ENCODE measurements at regions not wholly inside any gene's neighbourhood (a gene's known extent, or its start where the extent isn't known, plus 50 kb on each side); places are given as distances from the start of the nearest gene placed in this dataset.

DNA sequence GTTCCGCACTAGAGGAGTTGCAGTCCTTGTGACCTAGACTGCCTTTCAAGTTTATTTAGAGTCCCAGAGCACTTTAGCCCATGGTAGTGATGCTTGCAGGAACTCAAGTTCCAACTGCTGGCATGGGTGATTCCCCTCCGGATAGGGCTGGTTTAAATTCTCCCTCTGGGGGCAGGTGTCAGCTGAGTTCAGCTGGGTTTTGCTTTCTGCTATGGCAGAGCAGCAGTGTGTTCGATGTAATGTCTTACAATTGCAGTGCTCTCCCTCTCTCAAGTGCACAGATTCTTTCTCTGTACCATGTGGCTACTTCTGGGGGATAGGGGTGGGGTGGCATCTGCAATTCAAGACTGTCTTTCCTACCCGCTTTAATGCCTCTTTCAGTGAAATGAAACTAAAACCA is 164.8 kb upstream of the ZIC3 start:
- no peak overlapping the region for H3K27ac ChIP-seq (ENCODE audit: low read length, poor library complexity, severe bottlenecking)
- no peaks in the 10 kb centered on the region for H3K4me1 ChIP-seq (ENCODE audit: control insufficient read depth, insufficient read depth, low read depth, low read length)
- H3K18ac ChIP-seq (ENCODE audit: low read depth in 1 of 2, low read length in 2 of 2): no peak overlapping the region
- H4K91ac ChIP-seq (ENCODE audit: low read length): no peak overlapping the region
- no peak overlapping the region for H2AFZ ChIP-seq (ENCODE audit: low read depth, low read length)
- H3K4ac ChIP-seq (ENCODE audit: low read depth in 1 of 2, low read length in 2 of 2): no peak overlapping the region
- no peak overlapping the region for H3K14ac ChIP-seq (ENCODE audit: low read length in 2 of 2)
- no peak overlapping the region for H2BK15ac ChIP-seq (ENCODE audit: low read depth, poor library complexity, severe bottlenecking)
- H3K4me3 ChIP-seq (ENCODE audit: insufficient read depth in 1 of 2, low read depth in 1 of 2, low read length in 2 of 2): no peak overlapping the region
- H3K23ac ChIP-seq (ENCODE audit: low read length in 2 of 2): no peak overlapping the region
- no peak overlapping the region for H2BK12ac ChIP-seq (ENCODE audit: low read length in 2 of 2)
- no peaks in the 10 kb centered on the region for H3K36me3 ChIP-seq (ENCODE audit: control insufficient read depth in 1 of 2, insufficient read depth in 2 of 2, low read depth in 1 of 2, low read length in 2 of 2)
- no peak overlapping the region for H2BK120ac ChIP-seq (ENCODE audit: low read depth, low read length)
- DNase-seq: no peak
- H4K8ac ChIP-seq (ENCODE audit: low read length): no peak overlapping the region
- no peaks in the 10 kb centered on the region for H3K27me3 ChIP-seq (ENCODE audit: control insufficient read depth in 1 of 2, insufficient read depth in 1 of 2, low read length in 2 of 2)
- WGBS: 100% methylated on average over 1 of the region's 4 CpGs
- no peak overlapping the region for H2BK5ac ChIP-seq (ENCODE audit: low read depth, low read length, poor library complexity, severe bottlenecking)
- H3K79me1 ChIP-seq (replicated peaks; ENCODE audit: low read length, poor library complexity, severe bottlenecking): no peaks in the 10 kb centered on the region
- no peaks in the 10 kb centered on the region for H3K9me3 ChIP-seq (ENCODE audit: control insufficient read depth, low read length)
- no peak overlapping the region for H3K9ac ChIP-seq (ENCODE audit: low read length)
- no peak overlapping the region for H3K4me2 ChIP-seq (ENCODE audit: low read length, poor library complexity, severe bottlenecking)
- H2AK5ac ChIP-seq (ENCODE audit: low read length, severe bottlenecking): no peak overlapping the region

DNA sequence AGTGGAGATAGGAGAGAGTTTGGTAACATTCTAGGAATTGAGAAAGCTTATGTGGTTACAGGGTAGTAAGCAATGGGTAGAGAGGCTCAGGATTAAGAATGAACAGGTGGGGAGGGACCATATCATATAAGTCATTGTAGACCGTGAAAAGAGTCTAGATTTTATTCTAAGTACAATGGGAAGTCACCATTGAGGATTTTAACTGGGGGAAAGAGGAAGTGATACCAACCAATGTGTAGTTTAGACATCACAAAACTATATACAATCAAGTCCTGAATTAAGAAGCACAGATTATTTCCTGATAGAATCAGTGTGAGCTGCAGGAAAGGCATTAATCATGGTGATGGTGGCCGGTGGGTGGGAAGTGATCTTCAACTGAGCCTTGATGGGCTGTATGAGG is 178.3 kb upstream of the ZIC3 start:
- Histone ChIP-seq H4K8ac (ENCODE audit: low read length) (no peak overlapping the region), H3K4me2 (ENCODE audit: low read length, poor library complexity, severe bottlenecking) (no peak overlapping the region), H3K27ac (ENCODE audit: low read length, poor library complexity, severe bottlenecking) (no peak overlapping the region), H2BK120ac (ENCODE audit: low read depth, low read length) (no peak overlapping the region), H2BK12ac (ENCODE audit: low read length in 2 of 2) (no peak overlapping the region), H3K18ac (ENCODE audit: low read depth in 1 of 2, low read length in 2 of 2) (no peak overlapping the region), H3K14ac (ENCODE audit: low read length in 2 of 2) (no peak overlapping the region), H3K9me3 (ENCODE audit: control insufficient read depth, low read length) (peaks cover 6% of the 10 kb centered on the region), H2BK15ac (ENCODE audit: low read depth, poor library complexity, severe bottlenecking) (no peak overlapping the region), H3K27me3 (ENCODE audit: control insufficient read depth in 1 of 2, insufficient read depth in 1 of 2, low read length in 2 of 2) (no peaks in the 10 kb centered on the region), H3K79me1 (replicated peaks; ENCODE audit: low read length, poor library complexity, severe bottlenecking) (no peaks in the 10 kb centered on the region), H3K36me3 (ENCODE audit: control insufficient read depth in 1 of 2, insufficient read depth in 2 of 2, low read depth in 1 of 2, low read length in 2 of 2) (no peaks in the 10 kb centered on the region), H2AK5ac (ENCODE audit: low read length, severe bottlenecking) (no peak overlapping the region), H2BK5ac (ENCODE audit: low read depth, low read length, poor library complexity, severe bottlenecking) (no peak overlapping the region), H3K9ac (ENCODE audit: low read length) (no peak overlapping the region), H3K4me3 (ENCODE audit: insufficient read depth in 1 of 2, low read depth in 1 of 2, low read length in 2 of 2) (no peak overlapping the region), H3K23ac (ENCODE audit: low read length in 2 of 2) (no peak overlapping the region), H4K91ac (ENCODE audit: low read length) (no peak overlapping the region), H3K4me1 (ENCODE audit: control insufficient read depth, insufficient read depth, low read depth, low read length) (no peaks in the 10 kb centered on the region), H3K4ac (ENCODE audit: low read depth in 1 of 2, low read length in 2 of 2) (no peak overlapping the region), H2AFZ (ENCODE audit: low read depth, low read length) (no peak overlapping the region)
- no peak for DNase-seq
- 88% methylated on average over 1 of the region's 2 CpGs for WGBS

DNA sequence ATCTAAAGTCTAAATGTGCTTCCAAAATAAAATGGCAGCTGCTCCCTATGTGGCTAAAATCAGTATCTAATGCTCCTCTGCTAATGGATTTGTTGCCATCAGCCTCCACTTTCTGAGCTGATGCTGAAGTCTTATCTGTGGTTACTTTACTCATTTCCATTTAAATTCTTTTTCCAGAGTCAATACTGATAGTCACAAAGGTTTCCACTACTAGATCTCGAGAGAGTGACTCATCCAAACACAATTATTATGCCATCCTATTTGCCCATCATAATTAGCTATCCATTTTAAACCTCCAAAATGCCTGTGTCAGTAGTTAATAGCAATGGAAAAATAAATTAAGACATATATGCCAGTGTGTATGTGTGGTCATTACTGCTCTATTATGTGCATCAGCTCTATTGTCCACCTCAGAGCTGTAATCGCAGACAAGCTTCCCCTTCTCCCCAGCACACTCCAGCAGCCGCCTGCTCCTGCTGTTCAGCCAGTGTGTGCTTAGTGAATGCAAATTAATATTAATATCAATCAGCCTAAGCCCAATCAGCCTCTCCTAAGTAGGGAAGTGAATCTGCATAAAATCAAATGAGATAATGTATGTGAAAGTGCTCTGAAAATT is 199.8 kb upstream of the ZIC3 start:
- DNase-seq: no peak
- no peaks in the 10 kb centered on the region for H3K9me3 ChIP-seq (ENCODE audit: control insufficient read depth, low read length)
- WGBS: no CpG with 5 or more reads among the region's 3 CpGs
- H3K27me3 ChIP-seq (ENCODE audit: control insufficient read depth in 1 of 2, insufficient read depth in 1 of 2, low read length in 2 of 2): no peaks in the 10 kb centered on the region
- no peaks in the 10 kb centered on the region for H3K79me1 ChIP-seq (replicated peaks; ENCODE audit: low read length, poor library complexity, severe bottlenecking)
- no peak overlapping the region for H4K8ac ChIP-seq (ENCODE audit: low read length)
- no peak overlapping the region for H2BK120ac ChIP-seq (ENCODE audit: low read depth, low read length)
- no peak overlapping the region for H3K18ac ChIP-seq (ENCODE audit: low read depth in 1 of 2, low read length in 2 of 2)
- no peak overlapping the region for H3K4ac ChIP-seq (ENCODE audit: low read depth in 1 of 2, low read length in 2 of 2)
- no peak overlapping the region for H3K9ac ChIP-seq (ENCODE audit: low read length)
- H3K36me3 ChIP-seq (ENCODE audit: control insufficient read depth in 1 of 2, insufficient read depth in 2 of 2, low read depth in 1 of 2, low read length in 2 of 2): no peaks in the 10 kb centered on the region
- no peak overlapping the region for H2BK5ac ChIP-seq (ENCODE audit: low read depth, low read length, poor library complexity, severe bottlenecking)
- no peak overlapping the region for H3K23ac ChIP-seq (ENCODE audit: low read length in 2 of 2)
- no peak overlapping the region for H2AK5ac ChIP-seq (ENCODE audit: low read length, severe bottlenecking)
- H2BK15ac ChIP-seq (ENCODE audit: low read depth, poor library complexity, severe bottlenecking): no peak overlapping the region
- H3K14ac ChIP-seq (ENCODE audit: low read length in 2 of 2): no peak overlapping the region
- no peak overlapping the region for H3K27ac ChIP-seq (ENCODE audit: low read length, poor library complexity, severe bottlenecking)
- no peak overlapping the region for H4K91ac ChIP-seq (ENCODE audit: low read length)
- H3K4me1 ChIP-seq (ENCODE audit: control insufficient read depth, insufficient read depth, low read depth, low read length): no peaks in the 10 kb centered on the region
- no peak overlapping the region for H3K4me2 ChIP-seq (ENCODE audit: low read length, poor library complexity, severe bottlenecking)
- no peak overlapping the region for H2BK12ac ChIP-seq (ENCODE audit: low read length in 2 of 2)
- H3K4me3 ChIP-seq (ENCODE audit: insufficient read depth in 1 of 2, low read depth in 1 of 2, low read length in 2 of 2): no peak overlapping the region
- H2AFZ ChIP-seq (ENCODE audit: low read depth, low read length): no peak overlapping the region

DNA sequence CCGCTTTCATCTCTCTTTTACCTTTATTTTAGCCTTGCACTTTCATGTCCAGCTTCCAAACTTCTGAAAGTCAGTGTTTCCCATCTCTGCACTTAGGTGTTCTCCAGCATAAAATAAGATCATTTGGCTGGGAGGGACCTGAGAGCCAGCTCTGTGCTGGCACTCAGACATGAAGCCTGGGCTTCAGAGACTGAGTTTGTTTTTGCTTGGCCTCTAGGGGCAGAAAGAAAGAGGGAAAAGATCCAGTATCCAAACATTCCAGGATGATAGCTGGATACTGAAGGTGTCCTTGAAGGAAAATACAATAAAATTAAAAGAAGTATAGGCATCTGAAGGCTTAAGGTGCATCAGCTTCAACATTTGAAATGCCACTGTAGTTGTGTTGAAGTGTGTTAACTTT is 202.4 kb upstream of the ZIC3 start:
- H3K4me2 ChIP-seq (ENCODE audit: low read length, poor library complexity, severe bottlenecking): no peak overlapping the region
- H4K8ac ChIP-seq (ENCODE audit: low read length): no peak overlapping the region
- no peak overlapping the region for H2AK5ac ChIP-seq (ENCODE audit: low read length, severe bottlenecking)
- no peak overlapping the region for H3K18ac ChIP-seq (ENCODE audit: low read depth in 1 of 2, low read length in 2 of 2)
- no peak overlapping the region for H3K14ac ChIP-seq (ENCODE audit: low read length in 2 of 2)
- no peaks in the 10 kb centered on the region for H3K4me1 ChIP-seq (ENCODE audit: control insufficient read depth, insufficient read depth, low read depth, low read length)
- H2AFZ ChIP-seq (ENCODE audit: low read depth, low read length): no peak overlapping the region
- WGBS: 50% methylated on average over 1 of the region's 1 CpG
- H4K91ac ChIP-seq (ENCODE audit: low read length): no peak overlapping the region
- no peak overlapping the region for H3K9ac ChIP-seq (ENCODE audit: low read length)
- no peak overlapping the region for H3K27ac ChIP-seq (ENCODE audit: low read length, poor library complexity, severe bottlenecking)
- no peaks in the 10 kb centered on the region for H3K79me1 ChIP-seq (replicated peaks; ENCODE audit: low read length, poor library complexity, severe bottlenecking)
- no peak overlapping the region for H2BK5ac ChIP-seq (ENCODE audit: low read depth, low read length, poor library complexity, severe bottlenecking)
- no peaks in the 10 kb centered on the region for H3K27me3 ChIP-seq (ENCODE audit: control insufficient read depth in 1 of 2, insufficient read depth in 1 of 2, low read length in 2 of 2)
- no peak overlapping the region for H3K4me3 ChIP-seq (ENCODE audit: insufficient read depth in 1 of 2, low read depth in 1 of 2, low read length in 2 of 2)
- H2BK12ac ChIP-seq (ENCODE audit: low read length in 2 of 2): no peak overlapping the region
- no peak for DNase-seq
- H2BK120ac ChIP-seq (ENCODE audit: low read depth, low read length): no peak overlapping the region
- no peaks in the 10 kb centered on the region for H3K9me3 ChIP-seq (ENCODE audit: control insufficient read depth, low read length)
- H3K36me3 ChIP-seq (ENCODE audit: control insufficient read depth in 1 of 2, insufficient read depth in 2 of 2, low read depth in 1 of 2, low read length in 2 of 2): no peaks in the 10 kb centered on the region
- H3K4ac ChIP-seq (ENCODE audit: low read depth in 1 of 2, low read length in 2 of 2): no peak overlapping the region
- no peak overlapping the region for H2BK15ac ChIP-seq (ENCODE audit: low read depth, poor library complexity, severe bottlenecking)
- H3K23ac ChIP-seq (ENCODE audit: low read length in 2 of 2): no peak overlapping the region
